ENCODE measurements at regions not wholly inside any gene's neighbourhood (a gene's known extent, or its start where the extent isn't known, plus 50 kb on each side); places are given as distances from the start of the nearest gene placed in this dataset.

- TF ChIP-seq, protein P1, sequence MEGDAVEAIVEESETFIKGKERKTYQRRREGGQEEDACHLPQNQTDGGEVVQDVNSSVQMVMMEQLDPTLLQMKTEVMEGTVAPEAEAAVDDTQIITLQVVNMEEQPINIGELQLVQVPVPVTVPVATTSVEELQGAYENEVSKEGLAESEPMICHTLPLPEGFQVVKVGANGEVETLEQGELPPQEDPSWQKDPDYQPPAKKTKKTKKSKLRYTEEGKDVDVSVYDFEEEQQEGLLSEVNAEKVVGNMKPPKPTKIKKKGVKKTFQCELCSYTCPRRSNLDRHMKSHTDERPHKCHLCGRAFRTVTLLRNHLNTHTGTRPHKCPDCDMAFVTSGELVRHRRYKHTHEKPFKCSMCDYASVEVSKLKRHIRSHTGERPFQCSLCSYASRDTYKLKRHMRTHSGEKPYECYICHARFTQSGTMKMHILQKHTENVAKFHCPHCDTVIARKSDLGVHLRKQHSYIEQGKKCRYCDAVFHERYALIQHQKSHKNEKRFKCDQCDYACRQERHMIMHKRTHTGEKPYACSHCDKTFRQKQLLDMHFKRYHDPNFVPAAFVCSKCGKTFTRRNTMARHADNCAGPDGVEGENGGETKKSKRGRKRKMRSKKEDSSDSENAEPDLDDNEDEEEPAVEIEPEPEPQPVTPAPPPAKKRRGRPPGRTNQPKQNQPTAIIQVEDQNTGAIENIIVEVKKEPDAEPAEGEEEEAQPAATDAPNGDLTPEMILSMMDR (IDR thresholded peaks at IDR 0.05), result no peak
- no peak overlapping the region for H3K27ac Mint-ChIP-seq (ENCODE audit: unreplicated experiment)
- no peak for DNase-seq (ENCODE audit: extremely low spot score, unreplicated experiment)
- H3K9me3 Mint-ChIP-seq (ENCODE audit: unreplicated experiment), result no peaks in the 10 kb centered on the region
- H3K27me3 Mint-ChIP-seq (ENCODE audit: unreplicated experiment), result no peaks in the 10 kb centered on the region
- H3K4me3 Mint-ChIP-seq (ENCODE audit: unreplicated experiment), result no peak overlapping the region
- no peaks in the 10 kb centered on the region for H3K36me3 Mint-ChIP-seq (ENCODE audit: unreplicated experiment)
- no peaks in the 10 kb centered on the region for H3K4me1 Mint-ChIP-seq (ENCODE audit: unreplicated experiment)
Measured at GRCh38 chr9:89725271-89725670, 120.5 kb downstream of the GADD45G start.

GRCh38 chr9:89729954-89730530 lies 125.2 kb downstream of the GADD45G start:
- TF ChIP-seq, protein P1 (IDR thresholded peaks at IDR 0.05), result no peak
- no peak overlapping the region for H3K27ac Mint-ChIP-seq (ENCODE audit: unreplicated experiment)
- no peaks in the 10 kb centered on the region for H3K36me3 Mint-ChIP-seq (ENCODE audit: unreplicated experiment)
- H3K4me3 Mint-ChIP-seq (ENCODE audit: unreplicated experiment), result no peak overlapping the region
- H3K4me1 Mint-ChIP-seq (ENCODE audit: unreplicated experiment), result no peaks in the 10 kb centered on the region
- DNase-seq (ENCODE audit: extremely low spot score, unreplicated experiment), result no peak
- H3K27me3 Mint-ChIP-seq (ENCODE audit: unreplicated experiment), result peaks cover 2% of the 10 kb centered on the region
- H3K9me3 Mint-ChIP-seq (ENCODE audit: unreplicated experiment), result no peaks in the 10 kb centered on the region

DNA sequence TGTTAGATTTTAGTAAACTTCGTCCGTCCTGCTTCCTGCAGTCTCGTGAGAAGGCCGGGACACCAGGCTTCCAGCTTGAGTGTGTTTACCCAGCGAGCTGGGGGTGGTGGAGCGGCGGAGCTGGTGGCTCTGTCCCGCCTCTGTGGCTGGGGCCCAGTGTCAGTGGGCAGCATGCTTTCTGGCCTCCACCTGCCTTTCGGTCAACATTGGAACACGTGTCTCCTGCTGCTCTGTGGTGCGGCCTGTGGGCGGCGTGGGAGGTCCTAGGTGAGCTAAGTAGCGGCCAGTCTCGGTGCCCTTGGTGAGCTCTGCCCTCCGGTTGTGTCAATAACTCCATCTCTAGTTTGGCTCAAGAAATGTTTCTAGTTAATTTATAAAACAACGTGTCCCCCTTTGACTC lies 125.9 kb downstream of the GADD45G start:
- Mint-ChIP-seq H3K4me3 (ENCODE audit: unreplicated experiment) (no peak overlapping the region), H3K4me1 (ENCODE audit: unreplicated experiment) (no peaks in the 10 kb centered on the region), H3K9me3 (ENCODE audit: unreplicated experiment) (no peaks in the 10 kb centered on the region), H3K36me3 (ENCODE audit: unreplicated experiment) (no peaks in the 10 kb centered on the region), H3K27me3 (ENCODE audit: unreplicated experiment) (peaks cover 2% of the 10 kb centered on the region), H3K27ac (ENCODE audit: unreplicated experiment) (no peak overlapping the region)
- TF ChIP-seq, protein P1 (IDR thresholded peaks at IDR 0.05), result no peak
- no peak for DNase-seq (ENCODE audit: extremely low spot score, unreplicated experiment)

DNA sequence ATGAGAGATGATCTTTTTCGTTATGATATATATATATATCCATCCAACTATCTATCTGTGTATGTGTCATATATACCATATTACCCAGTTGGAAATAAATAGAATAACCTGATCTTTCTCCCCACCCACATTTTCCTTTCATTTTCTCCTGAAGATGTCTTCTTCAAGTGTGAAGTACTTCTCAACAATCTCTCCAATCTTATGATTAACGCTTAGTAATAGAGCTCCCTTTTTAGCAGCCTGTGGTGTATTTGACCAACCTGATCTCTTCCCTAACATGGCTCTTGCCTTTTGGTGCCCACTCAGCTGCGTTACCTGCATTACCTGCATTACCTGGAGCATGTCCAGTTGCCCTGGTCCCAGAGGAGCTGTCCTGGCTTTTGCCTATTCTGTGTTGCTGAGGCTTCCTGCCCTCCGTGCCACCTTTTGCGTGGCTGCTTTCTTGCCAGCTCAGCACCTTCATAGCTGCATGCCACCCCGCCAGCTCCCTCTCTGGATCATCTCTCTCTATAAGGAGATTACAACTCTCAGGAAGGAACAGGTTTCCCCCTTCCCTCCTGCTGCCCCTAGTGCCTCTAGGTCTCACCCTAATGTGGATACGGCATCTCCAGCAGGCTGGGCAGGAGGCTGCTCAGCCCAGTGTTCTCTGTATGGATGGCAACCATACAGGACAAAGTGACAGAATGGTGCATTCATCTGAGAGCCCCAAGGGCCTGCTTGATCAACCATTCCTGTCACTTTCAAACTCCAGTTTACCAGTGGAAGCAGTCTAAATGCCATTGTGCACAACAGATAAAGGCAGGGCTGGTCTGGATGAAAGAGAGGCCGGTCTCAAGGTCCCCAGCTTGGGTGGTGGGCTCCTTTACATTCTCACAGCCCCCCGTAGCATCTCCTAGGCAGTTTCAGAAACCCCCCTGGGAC lies 126.7 kb downstream of the GADD45G start:
- no peak for DNase-seq (ENCODE audit: extremely low spot score, unreplicated experiment)
- Mint-ChIP-seq H3K27me3 (ENCODE audit: unreplicated experiment) (peaks cover 2% of the 10 kb centered on the region), H3K36me3 (ENCODE audit: unreplicated experiment) (no peaks in the 10 kb centered on the region), H3K9me3 (ENCODE audit: unreplicated experiment) (no peaks in the 10 kb centered on the region), H3K27ac (ENCODE audit: unreplicated experiment) (no peak overlapping the region), H3K4me3 (ENCODE audit: unreplicated experiment) (no peak overlapping the region), H3K4me1 (ENCODE audit: unreplicated experiment) (no peaks in the 10 kb centered on the region)
- TF ChIP-seq, protein P1 (IDR thresholded peaks at IDR 0.05), result no peak

- no peaks in the 10 kb centered on the region for H3K36me3 Mint-ChIP-seq (ENCODE audit: unreplicated experiment)
- H3K27ac Mint-ChIP-seq (ENCODE audit: unreplicated experiment), result no peak overlapping the region
- H3K9me3 Mint-ChIP-seq (ENCODE audit: unreplicated experiment), result no peaks in the 10 kb centered on the region
- TF ChIP-seq, protein P1 (IDR thresholded peaks at IDR 0.05), result no peak
- H3K4me1 Mint-ChIP-seq (ENCODE audit: unreplicated experiment), result no peaks in the 10 kb centered on the region
- H3K27me3 Mint-ChIP-seq (ENCODE audit: unreplicated experiment), result peaks cover 2% of the 10 kb centered on the region
- no peak for DNase-seq (ENCODE audit: extremely low spot score, unreplicated experiment)
- H3K4me3 Mint-ChIP-seq (ENCODE audit: unreplicated experiment), result no peak overlapping the region
Measured at GRCh38 chr9:89732295-89732938, 127.6 kb downstream of the GADD45G start.
